ENCODE measurements at regions not wholly inside any gene's neighbourhood (a gene's known extent, or its start where the extent isn't known, plus 50 kb on each side); places are given as distances from the start of the nearest gene placed in this dataset.

GRCh38 chr10:20683345-20683744 lies 213.8 kb downstream of the NEBL start:
- TF ChIP-seq POLR2A (IDR thresholded peaks at IDR 0.05), result no peak
- TF ChIP-seq, protein P1, sequence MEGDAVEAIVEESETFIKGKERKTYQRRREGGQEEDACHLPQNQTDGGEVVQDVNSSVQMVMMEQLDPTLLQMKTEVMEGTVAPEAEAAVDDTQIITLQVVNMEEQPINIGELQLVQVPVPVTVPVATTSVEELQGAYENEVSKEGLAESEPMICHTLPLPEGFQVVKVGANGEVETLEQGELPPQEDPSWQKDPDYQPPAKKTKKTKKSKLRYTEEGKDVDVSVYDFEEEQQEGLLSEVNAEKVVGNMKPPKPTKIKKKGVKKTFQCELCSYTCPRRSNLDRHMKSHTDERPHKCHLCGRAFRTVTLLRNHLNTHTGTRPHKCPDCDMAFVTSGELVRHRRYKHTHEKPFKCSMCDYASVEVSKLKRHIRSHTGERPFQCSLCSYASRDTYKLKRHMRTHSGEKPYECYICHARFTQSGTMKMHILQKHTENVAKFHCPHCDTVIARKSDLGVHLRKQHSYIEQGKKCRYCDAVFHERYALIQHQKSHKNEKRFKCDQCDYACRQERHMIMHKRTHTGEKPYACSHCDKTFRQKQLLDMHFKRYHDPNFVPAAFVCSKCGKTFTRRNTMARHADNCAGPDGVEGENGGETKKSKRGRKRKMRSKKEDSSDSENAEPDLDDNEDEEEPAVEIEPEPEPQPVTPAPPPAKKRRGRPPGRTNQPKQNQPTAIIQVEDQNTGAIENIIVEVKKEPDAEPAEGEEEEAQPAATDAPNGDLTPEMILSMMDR (IDR thresholded peaks at IDR 0.05), result no peak

Data from body of pancreas (tissue), 4 donors.